HG03095 (cell line): ENCODE measurements at regions not wholly inside any gene's neighbourhood (a gene's known extent, or its start where the extent isn't known, plus 50 kb on each side); places are given as distances from the start of the nearest gene placed in this dataset.
"Not testable (repeated sequence)": the region's sequence is repeated elsewhere in the genome, so short reads cannot be mapped to it uniquely, and the experiment has no call there.

Experiments used
- ATAC-seq: cut with Tn5 transposase; IDR thresholded peaks from one replicate; pipeline ENCODE4 v1.9.1; 2021; ENCODE audit warnings: moderate library complexity; ENCODE audit not compliant: unreplicated experiment

GRCh38 chr1:208344202-208344857 lies 100.1 kb upstream of the PLXNA2 start:
- no peak for ATAC-seq

DNA sequence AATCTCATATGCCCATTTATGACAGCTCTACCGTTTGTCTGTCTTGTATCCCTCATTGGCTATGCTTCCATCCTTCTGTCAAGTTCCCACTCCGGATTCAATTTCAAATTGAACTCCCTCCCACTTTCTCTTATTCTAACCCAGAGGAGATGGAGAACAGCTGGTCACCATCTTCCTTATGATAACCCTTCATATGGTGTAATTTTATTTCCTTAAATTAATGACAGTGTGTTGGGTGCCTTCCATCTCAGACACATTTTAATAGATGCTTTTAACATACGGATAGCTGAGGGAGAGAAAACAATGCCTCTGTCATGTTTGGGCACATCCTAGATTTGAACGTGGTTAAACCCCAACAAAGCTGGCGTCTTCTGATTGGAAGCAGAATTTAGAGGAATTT lies 103.0 kb upstream of the PLXNA2 start:
- no peak for ATAC-seq

- ATAC-seq, result no peak
Measured at GRCh38 chr1:208349694-208350330, 105.6 kb upstream of the PLXNA2 start.

DNA sequence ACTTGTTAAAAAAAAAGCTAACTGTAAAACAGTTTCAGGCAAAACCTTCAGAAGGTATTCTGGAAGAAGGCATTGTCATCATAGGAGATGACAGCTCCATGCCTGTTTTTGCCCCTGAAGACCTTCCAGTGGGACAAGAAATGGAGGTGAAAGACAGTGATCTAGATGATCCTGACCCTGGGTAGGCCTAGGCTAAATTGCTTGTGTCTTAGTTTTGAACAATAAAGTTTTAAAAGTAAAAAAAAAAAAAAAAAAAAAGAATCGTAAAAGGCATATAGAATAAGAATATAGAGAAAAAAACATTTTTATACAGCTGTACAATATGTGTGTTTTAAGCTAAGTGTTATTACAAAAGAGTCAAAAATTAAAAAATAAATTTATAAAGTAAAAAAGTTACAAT lies 106.6 kb upstream of the PLXNA2 start:
- no peak for ATAC-seq

DNA sequence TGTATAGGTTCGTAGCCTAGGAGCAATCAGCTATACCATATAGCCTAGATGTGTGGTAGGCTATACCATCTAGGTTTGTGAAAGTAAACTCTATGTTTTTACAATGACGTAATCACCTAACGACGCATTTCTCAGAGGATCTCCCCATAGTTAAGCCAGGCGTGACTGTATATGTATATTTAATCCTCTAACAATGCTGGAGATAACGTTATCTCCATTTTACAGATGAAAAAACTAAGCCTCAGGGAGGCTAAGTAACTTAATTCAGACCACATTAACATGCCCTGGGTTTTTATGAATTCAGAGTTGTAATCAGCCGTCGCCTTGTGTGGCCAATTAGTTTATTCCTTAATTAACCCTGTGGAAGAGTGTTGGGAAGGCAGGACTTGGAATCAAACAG lies 107.7 kb upstream of the PLXNA2 start:
- no peak for ATAC-seq

GRCh38 chr1:208353797-208354196 lies 109.6 kb upstream of the PLXNA2 start:
- not testable (repeated sequence) for ATAC-seq

- ATAC-seq, result no peak
Measured at GRCh38 chr1:208357644-208358507, 113.7 kb upstream of the PLXNA2 start.

DNA sequence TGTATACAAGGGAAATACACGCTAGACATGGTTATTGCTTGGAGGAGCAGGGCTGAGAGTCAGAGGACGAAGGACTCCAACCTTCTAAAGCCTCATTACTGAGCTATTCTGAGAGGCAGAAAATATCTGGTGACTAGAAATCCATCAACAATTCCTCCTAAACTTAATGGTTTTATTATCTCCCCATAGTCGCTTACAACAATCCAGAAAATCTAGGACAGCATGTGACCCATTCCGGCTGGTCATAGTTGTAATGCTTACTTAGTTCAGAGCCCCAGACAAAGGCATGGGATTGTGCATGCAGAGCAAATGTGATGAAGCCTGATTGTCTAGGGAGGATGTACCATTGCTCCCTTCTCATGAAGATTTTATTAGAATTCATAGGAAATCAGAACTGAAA lies 114.5 kb upstream of the PLXNA2 start:
- no peak for ATAC-seq

DNA sequence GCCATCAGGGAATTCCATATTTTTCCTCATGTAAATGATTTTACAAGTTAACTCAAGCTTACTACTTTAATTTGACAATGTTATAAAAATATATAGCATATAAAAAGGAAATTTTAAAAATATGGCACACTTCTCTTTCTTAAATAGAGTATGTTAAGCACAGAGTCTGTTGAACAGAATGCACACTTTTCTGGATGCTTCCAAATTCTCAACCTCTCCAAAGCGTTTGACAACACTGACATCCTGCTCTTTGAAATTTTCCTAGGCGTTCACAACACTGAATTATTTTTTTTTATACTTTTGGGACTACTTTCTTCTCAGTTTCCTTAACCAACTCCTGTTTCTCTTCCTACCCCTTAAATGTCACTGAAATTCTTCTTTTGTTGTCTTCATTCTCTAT lies 117.8 kb upstream of the PLXNA2 start:
- ATAC-seq, result no peak

DNA sequence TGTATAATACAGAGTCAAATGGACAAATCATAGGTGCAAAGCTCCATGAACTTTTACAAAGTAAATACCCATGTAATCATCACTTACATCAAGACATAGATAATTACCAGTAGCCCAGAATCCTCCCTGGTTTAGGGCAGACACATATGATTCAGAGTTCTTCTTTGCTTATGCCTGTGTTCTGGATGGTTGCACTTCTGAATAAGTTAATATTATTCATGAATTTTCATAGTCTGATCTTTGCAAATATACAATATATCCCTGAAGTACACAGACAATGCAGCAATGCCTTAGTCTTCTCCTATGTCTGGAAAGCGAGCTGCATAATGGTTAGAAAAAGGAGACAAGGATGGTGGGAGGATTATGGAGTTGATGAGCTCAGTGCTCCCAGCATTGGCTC lies 122.4 kb upstream of the PLXNA2 start:
- ATAC-seq, result no peak

DNA sequence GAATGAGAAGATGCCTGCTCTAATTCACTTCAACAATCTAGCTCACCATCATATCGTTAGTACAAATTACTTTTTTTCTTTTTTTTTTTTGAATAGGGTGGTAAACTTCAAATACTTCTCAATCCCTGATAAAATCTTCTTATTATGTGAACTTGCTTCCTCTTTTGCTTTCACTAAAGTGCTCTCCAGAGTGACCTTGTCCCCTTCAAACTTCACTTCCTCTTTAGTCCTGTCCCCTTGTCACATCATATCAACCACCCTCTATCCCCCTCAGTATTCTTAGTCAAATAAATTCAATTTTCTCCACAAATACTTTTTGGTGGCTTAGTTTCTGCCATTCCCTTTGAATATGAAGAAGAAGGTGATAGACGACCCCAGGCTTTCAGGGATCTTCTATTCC lies 124.9 kb upstream of the PLXNA2 start:
- ATAC-seq, result no peak

GRCh38 chr1:208369658-208370057 lies 125.5 kb upstream of the PLXNA2 start:
- ATAC-seq, result no peak

DNA sequence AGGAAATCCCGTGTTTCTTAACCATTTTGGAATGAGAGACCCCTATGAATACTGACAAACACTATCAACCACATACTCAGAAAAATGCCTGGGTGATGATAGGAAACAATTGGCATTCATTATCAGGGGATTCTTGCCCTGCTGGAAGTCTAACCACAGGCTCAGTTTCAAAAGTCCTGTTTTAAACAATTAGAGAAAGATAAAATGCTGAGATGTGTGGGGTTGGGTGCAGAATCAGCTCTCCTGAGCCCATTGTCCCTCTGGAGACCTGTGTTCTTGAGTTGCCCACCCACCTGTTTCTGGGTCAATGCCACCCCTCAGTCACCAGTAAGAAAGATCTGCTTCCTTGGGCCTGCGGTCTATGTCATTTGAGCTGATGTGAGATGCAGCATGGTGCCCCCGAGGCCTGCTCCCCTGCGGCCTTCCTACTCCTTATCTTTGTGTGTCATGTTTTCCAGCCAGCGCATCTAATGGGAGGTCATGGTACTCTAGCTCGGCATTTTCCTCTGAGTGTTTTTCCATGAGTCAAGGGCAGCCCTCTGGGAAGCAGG lies 130.3 kb upstream of the PLXNA2 start:
- ATAC-seq, result no peak

DNA sequence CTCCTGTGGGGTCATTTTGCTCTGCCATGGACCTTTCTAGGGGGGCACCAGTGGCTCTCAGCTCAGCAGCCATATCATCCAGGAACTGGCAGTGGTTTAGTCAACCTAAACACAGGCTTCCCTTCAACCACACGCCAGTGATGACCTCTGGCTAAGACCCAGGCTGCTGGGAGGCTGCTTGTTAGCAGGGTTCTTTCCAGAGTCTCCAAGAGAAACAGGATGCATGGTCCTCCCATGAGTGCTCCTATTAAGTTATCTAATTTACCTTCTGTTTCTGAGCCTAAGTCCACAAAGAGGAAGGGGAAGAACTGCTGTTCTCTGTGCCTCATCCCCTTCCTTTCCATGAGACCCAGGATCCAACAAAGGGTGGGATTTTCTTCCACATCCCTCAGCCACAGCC lies 137.3 kb upstream of the PLXNA2 start:
- ATAC-seq, result no peak

DNA sequence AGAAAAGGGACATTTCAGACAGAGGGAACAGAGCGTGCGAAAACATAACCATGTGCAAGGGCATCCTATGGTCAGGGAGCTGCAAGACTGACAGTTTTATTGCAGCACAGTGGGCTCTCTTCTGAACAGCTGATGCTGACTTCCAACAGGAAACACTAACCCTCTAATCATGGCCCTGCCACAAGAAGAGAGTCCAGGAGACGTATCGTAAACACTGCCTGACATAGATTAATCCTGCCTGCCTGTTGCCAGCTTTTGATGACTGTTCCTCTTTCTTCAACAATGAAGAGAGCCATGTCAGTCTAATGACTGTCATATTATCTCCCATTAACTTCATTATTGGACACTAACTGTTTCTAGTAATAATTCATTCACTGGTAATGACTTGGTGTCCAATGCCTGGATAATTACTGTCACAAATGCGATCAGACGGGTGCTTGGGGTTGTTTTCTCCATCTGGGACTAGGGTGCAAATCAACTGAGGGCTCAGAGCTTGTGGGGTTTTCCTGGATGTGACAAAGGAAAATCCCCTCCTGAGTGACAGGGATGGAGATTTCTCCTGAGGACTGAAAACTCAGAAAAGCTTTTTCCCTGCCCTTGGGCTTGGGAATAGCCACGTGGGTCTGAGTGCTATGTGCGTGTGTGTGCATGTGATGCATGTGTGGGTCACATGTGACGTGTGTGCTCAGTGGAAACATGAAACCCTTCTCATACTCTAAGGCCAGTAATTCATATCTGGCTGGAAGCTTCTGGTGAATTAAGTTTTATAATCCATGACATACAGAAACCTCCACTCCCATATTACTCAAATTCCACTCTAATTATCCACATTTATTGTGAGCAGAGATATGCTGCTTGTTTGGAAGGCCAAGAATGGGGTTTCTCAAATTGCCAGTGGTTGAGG lies 144.0 kb upstream of the PLXNA2 start:
- no peak for ATAC-seq

GRCh38 chr1:208393416-208393815 lies 149.2 kb upstream of the PLXNA2 start:
- no peak for ATAC-seq

DNA sequence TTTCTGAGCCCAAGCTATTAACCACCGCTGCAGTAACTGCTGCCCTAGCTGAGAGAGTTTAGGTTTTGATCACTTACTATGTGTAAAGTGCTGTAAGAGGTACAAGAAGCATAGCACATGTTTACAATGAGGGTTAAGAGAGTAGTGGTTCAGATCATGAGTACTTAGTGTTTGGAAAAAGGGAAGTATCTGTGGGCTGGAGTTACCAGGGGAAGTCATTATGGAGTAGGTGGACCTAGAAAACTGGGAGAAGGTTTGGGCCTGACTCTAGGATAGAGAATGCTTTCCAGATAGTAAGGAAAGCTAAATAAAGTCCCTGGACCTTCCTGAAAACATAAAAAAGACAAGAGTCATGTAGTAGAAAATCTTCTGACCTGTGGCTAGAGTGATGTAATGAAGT lies 149.6 kb upstream of the PLXNA2 start:
- ATAC-seq, result no peak

GRCh38 chr1:208397286-208397685 lies 153.1 kb upstream of the PLXNA2 start:
- no peak for ATAC-seq

- no peak for ATAC-seq
Measured at GRCh38 chr1:208405014-208405413, 160.8 kb upstream of the PLXNA2 start.

- no peak for ATAC-seq
Measured at GRCh38 chr1:208409176-208409575, 165.0 kb upstream of the PLXNA2 start.

DNA sequence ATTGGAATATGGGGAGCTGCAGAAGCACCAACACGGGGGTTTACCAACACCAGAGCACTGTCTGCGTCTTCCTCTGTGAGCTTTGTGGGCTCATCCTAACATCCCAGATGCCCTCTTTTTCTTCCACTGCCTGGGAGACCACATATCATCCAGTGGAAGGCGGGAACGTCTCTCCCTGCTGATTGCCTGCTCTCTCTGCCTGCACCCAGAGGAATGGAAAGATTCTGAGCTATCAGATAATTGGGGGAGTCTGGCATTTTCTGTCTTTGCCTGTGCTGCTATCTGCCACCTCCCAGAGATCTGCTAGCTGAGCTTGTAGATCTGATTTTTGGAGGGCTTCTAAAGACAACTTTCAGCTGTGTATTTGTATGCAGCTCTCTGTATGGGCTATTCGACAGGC lies 166.2 kb upstream of the PLXNA2 start:
- ATAC-seq, result no peak
